ENCODE measurements at regions not wholly inside any gene's neighbourhood (a gene's known extent, or its start where the extent isn't known, plus 50 kb on each side); places are given as distances from the start of the nearest gene placed in this dataset.

DNA sequence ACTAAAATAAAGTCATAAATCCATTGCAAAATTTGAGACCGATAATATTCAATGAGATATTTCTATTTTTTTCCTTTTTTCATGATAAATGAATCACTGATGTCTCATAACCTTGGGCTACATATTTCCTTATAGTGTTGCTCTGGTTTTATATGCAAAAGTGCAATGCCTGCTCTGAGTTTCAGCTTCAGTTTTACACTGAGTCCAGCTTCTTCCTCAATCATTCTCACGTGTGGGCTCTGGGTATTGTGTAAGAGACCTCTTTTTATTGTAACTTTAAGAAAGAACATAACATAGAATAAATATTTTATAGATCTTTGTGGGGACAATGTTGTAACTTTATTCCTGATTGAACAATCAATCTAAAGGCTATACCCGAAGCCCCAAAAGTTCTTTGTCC is 280.2 kb upstream of the EDNRB start:
- TF ChIP-seq, protein P1, sequence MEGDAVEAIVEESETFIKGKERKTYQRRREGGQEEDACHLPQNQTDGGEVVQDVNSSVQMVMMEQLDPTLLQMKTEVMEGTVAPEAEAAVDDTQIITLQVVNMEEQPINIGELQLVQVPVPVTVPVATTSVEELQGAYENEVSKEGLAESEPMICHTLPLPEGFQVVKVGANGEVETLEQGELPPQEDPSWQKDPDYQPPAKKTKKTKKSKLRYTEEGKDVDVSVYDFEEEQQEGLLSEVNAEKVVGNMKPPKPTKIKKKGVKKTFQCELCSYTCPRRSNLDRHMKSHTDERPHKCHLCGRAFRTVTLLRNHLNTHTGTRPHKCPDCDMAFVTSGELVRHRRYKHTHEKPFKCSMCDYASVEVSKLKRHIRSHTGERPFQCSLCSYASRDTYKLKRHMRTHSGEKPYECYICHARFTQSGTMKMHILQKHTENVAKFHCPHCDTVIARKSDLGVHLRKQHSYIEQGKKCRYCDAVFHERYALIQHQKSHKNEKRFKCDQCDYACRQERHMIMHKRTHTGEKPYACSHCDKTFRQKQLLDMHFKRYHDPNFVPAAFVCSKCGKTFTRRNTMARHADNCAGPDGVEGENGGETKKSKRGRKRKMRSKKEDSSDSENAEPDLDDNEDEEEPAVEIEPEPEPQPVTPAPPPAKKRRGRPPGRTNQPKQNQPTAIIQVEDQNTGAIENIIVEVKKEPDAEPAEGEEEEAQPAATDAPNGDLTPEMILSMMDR (conservative IDR thresholded peaks at IDR 0.05; ENCODE audit: low read depth, low read length), result no peak
- TF ChIP-seq EZH2 (IDR thresholded peaks at IDR 0.05; ENCODE audit: low read length, unreplicated experiment), result no peak
